Body of pancreas (tissue), 4 donors: ENCODE measurements at regions not wholly inside any gene's neighbourhood (a gene's known extent, or its start where the extent isn't known, plus 50 kb on each side); places are given as distances from the start of the nearest gene placed in this dataset.

Experiments used
- ATAC-seq: fragments of 150-250 bp; one replicate; pipeline ENCODE4 v1.9.1; 2016
- DNase-seq, 4 donors: peaks; one replicate each; pipeline ENCODE4 v3.0.0-alpha.2; 2019
- H3K27ac ChIP-seq, 4 donors: fragments of 200-600 bp; sonication (generic); 1 replicate in 3 of 4; 2 replicates in 1 of 4; pipeline versions ENCODE4 v1.5.1 to v1.6.1; 2016 to 2019; ENCODE audit warnings: mild to moderate bottlenecking in 1 of 4, mixed read lengths in 1 of 4, moderate library complexity in 1 of 4
- H3K27me3 ChIP-seq, 2 donors: fragments of 200-600 bp; sonication (generic); one replicate each; pipeline ENCODE4 v1.6.0; 2016; ENCODE audit warnings: mild to moderate bottlenecking in 1 of 2
- H3K36me3 ChIP-seq, 2 donors: fragments of 200-600 bp; sonication (generic); replicated peaks in 1 of 2; 2 replicates each; pipeline ENCODE4 v1.5.1; 2016; ENCODE audit warnings: low read depth in 2 of 2; ENCODE audit not compliant: insufficient read depth in 1 of 2
- H3K4me1 ChIP-seq: fragments of 200-600 bp; sonication (generic); one replicate; pipeline ENCODE4 v1.6.0; 2016
- H3K4me3 ChIP-seq, 2 donors: fragments of 200-600 bp; sonication (generic); 1 replicate in 1 of 2; 2 replicates in 1 of 2; pipeline ENCODE4 v1.5.1; 2016 to 2019
- H3K9me3 ChIP-seq, 3 donors: fragments of 200-600 bp; sonication (generic); 1 replicate in 2 of 3; 2 replicates in 1 of 3; pipeline ENCODE4 v1.5.1; 2016
- CTCF ChIP-seq, 7 experiments: fragments of 450-650 bp in 4 of 7; fragments of 200-600 bp in 3 of 7; sonication (generic) in 3 of 7; IDR thresholded peaks; one replicate each; pipeline ENCODE4 v1.5.1; 2016 to 2019; ENCODE audit warnings: antibody characterized with exemption in 7 of 7
- POLR2A ChIP-seq, 3 donors: fragments of 450-650 bp; IDR thresholded peaks; one replicate each; pipeline ENCODE4 v1.6.1; 2016; ENCODE audit warnings: antibody characterized with exemption in 3 of 3, mild to moderate bottlenecking in 2 of 3
- WGBS, 2 donors: methylation state at CpG; one replicate each; pipeline ENCODE4 v1.1.5; 2017; 5-methylcytosine and 5-hydroxymethylcytosine counted together
- intact Hi-C: fragments of 100-400 bp; cut with DNase I; formaldehyde crosslinking; loops from one replicate; pipeline ENCODE4 v1.15.1; 2023

GRCh38 chr2:225891013-225891412 lies 491.5 kb downstream of the NYAP2 start:
- no peak overlapping the region for H3K27ac ChIP-seq
- DNase-seq: no peak
- no peaks in the 10 kb centered on the region for H3K36me3 ChIP-seq
- no peaks in the 10 kb centered on the region for H3K9me3 ChIP-seq
- peaks cover 9% of the 10 kb centered on the region for H3K4me1 ChIP-seq
- no peak overlapping the region for H3K4me3 ChIP-seq
- WGBS, 2 donors: 85 to 87% methylated on average over 2 of the region's 2 CpGs
- ATAC-seq: no peak
- no peak for TF ChIP-seq CTCF (IDR thresholded peaks at IDR 0.05)
- TF ChIP-seq POLR2A (IDR thresholded peaks at IDR 0.05): no peak
- no peaks in the 10 kb centered on the region for H3K27me3 ChIP-seq
- intact Hi-C loops: no loop called here

- DNase-seq: peak in 3 of 4 donors; percentile 5 to 33 (median 18)
- no peaks in the 10 kb centered on the region for H3K27me3 ChIP-seq
- H3K36me3 ChIP-seq: no peaks in the 10 kb centered on the region
- TF ChIP-seq CTCF (IDR thresholded peaks at IDR 0.05) (peak; percentile 57 to 81 (median 76)), POLR2A (IDR thresholded peaks at IDR 0.05) (no peak)
- WGBS, 2 donors: 0 to 6% methylated on average over 1 of the region's 1 CpG
- H3K4me1 ChIP-seq: peaks cover 6% of the 10 kb centered on the region
- intact Hi-C loops: loop anchor here (10.0 kb wide), 2 partner anchors 925 to 1095 kb away; no protein-coding TSS in a partner anchor
- no peaks in the 10 kb centered on the region for H3K9me3 ChIP-seq
- ATAC-seq: peak; percentile 76
- H3K4me3 ChIP-seq: no peak overlapping the region
- H3K27ac ChIP-seq: no peak overlapping the region
These were observed 489.9 kb downstream of the NYAP2 start for GRCh38 chr2:225889452-225889851.

- intact Hi-C loops: no loop called here
- no peak for ATAC-seq
- H3K27me3 ChIP-seq: no peaks in the 10 kb centered on the region
- no peak for TF ChIP-seq POLR2A (IDR thresholded peaks at IDR 0.05)
- H3K4me3 ChIP-seq: no peak overlapping the region
- H3K36me3 ChIP-seq: no peaks in the 10 kb centered on the region
- H3K4me1 ChIP-seq: no peaks in the 10 kb centered on the region
- no peaks in the 10 kb centered on the region for H3K9me3 ChIP-seq
- no peak overlapping the region for H3K27ac ChIP-seq
- 48 to 49% methylated on average over 5 of the region's 5 CpGs for whole genome bisulfite sequencing, 2 donors
- no peak for DNase-seq
These were observed 467.6 kb downstream of the NYAP2 start for GRCh38 chr2:225867071-225867470.

DNA sequence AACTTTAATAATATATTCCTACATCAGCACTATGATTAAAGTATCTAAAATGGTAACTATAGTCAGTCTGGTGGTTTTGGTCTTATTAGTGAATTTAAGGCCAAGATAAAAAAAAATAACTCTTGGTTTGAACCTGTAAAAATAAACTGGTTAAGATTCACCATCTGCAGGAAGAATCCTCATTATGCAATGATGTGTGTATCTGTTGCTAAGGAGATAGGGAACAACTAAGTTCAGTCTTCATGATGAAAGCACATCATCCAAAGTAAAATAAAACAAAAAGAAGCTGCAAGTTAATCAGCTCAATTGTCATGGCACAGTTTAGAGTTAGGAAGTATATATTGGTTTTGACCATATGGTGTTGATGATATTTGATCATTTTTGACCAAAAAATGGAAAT lies 466.0 kb downstream of the NYAP2 start:
- no peak for ATAC-seq
- H3K4me1 ChIP-seq: no peaks in the 10 kb centered on the region
- no peaks in the 10 kb centered on the region for H3K9me3 ChIP-seq
- intact Hi-C loops: no loop called here
- TF ChIP-seq CTCF (IDR thresholded peaks at IDR 0.05) (no peak), POLR2A (IDR thresholded peaks at IDR 0.05) (no peak)
- H3K4me3 ChIP-seq: no peak overlapping the region
- H3K36me3 ChIP-seq: no peaks in the 10 kb centered on the region
- no peaks in the 10 kb centered on the region for H3K27me3 ChIP-seq
- no peak for DNase-seq
- no peak overlapping the region for H3K27ac ChIP-seq

DNA sequence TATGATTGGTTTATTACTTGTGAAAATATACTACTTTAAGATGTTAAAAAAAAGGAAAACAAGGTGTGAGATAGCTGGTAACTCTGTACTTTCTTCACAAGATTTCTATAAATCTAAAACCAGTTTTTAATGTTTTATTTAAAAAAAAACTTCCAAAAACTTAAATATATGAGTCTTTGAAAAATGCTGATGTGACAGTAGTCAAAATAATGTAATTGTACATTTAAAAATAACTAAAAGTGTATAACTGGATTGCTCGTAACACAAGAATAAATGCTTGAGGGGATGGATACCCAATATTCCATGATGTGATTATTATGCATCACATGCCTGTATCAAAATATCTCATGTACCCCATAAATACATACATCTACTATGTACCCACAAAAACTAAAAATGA lies 464.9 kb downstream of the NYAP2 start:
- no peak for ATAC-seq

More for the DNA sequence above, 464.9 kb downstream of the NYAP2 start:
- Histone ChIP-seq H3K36me3 (no peaks in the 10 kb centered on the region), H3K4me1 (no peaks in the 10 kb centered on the region), H3K4me3 (no peak overlapping the region), H3K27ac (no peak overlapping the region), H3K9me3 (no peaks in the 10 kb centered on the region), H3K27me3 (no peaks in the 10 kb centered on the region)
- no peak for TF ChIP-seq POLR2A (IDR thresholded peaks at IDR 0.05)
- no peak for TF ChIP-seq CTCF (IDR thresholded peaks at IDR 0.05)
- DNase-seq: no peak
- intact Hi-C loops: no loop called here
- 69 to 89% methylated on average over 1 of the region's 1 CpG for WGBS, 2 donors
